NB4 (cell line): ENCODE measurements at regions not wholly inside any gene's neighbourhood (a gene's known extent, or its start where the extent isn't known, plus 50 kb on each side); places are given as distances from the start of the nearest gene placed in this dataset.

ENCODE experiments used
- MAX ChIP-seq: IDR thresholded peaks from 2 replicates; pipeline ENCODE4 v1.6.1; 2011; ENCODE audit warnings: low read depth, low read length
- MYC ChIP-seq: IDR thresholded peaks from 2 replicates; pipeline ENCODE4 v1.6.1; 2011; ENCODE audit warnings: low read depth, low read length
- POLR2A ChIP-seq: IDR thresholded peaks from 2 replicates; pipeline ENCODE4 v1.6.1; 2011; ENCODE audit warnings: mild to moderate bottlenecking; ENCODE audit not compliant: insufficient read length; ENCODE audit errors: extremely low read depth
- TF ChIP-seq, protein P1 (sequence below): IDR thresholded peaks from one replicate; pipeline ENCODE4 v1.5.1; 2012; ENCODE audit warnings: low read depth, low read length

GRCh38 chr6:134438837-134439236, 120.9 kb upstream of the SGK1 start:
- TF ChIP-seq, protein P1, sequence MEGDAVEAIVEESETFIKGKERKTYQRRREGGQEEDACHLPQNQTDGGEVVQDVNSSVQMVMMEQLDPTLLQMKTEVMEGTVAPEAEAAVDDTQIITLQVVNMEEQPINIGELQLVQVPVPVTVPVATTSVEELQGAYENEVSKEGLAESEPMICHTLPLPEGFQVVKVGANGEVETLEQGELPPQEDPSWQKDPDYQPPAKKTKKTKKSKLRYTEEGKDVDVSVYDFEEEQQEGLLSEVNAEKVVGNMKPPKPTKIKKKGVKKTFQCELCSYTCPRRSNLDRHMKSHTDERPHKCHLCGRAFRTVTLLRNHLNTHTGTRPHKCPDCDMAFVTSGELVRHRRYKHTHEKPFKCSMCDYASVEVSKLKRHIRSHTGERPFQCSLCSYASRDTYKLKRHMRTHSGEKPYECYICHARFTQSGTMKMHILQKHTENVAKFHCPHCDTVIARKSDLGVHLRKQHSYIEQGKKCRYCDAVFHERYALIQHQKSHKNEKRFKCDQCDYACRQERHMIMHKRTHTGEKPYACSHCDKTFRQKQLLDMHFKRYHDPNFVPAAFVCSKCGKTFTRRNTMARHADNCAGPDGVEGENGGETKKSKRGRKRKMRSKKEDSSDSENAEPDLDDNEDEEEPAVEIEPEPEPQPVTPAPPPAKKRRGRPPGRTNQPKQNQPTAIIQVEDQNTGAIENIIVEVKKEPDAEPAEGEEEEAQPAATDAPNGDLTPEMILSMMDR, result no peak
- TF ChIP-seq POLR2A (no peak), MYC (no peak), MAX (no peak)
